Epithelial cell of proximal tubule (primary cell): ENCODE measurements at regions not wholly inside any gene's neighbourhood (a gene's known extent, or its start where the extent isn't known, plus 50 kb on each side); places are given as distances from the start of the nearest gene placed in this dataset.

Experiments used
- DNase-seq: peaks from one replicate; pipeline ENCODE4 v3.0.0-alpha.2; 2011; ENCODE audit warnings: low read depth
- H3K4me3 ChIP-seq: 2 replicates; pipeline ENCODE4 v1.5.1; 2011; ENCODE audit warnings: low read depth, mild to moderate bottlenecking, low read length
- TF ChIP-seq, protein P1 (sequence below): conservative IDR thresholded peaks from 2 replicates; pipeline ENCODE4 v1.5.1; 2012; ENCODE audit warnings: low read depth, mild to moderate bottlenecking, low read length

DNA sequence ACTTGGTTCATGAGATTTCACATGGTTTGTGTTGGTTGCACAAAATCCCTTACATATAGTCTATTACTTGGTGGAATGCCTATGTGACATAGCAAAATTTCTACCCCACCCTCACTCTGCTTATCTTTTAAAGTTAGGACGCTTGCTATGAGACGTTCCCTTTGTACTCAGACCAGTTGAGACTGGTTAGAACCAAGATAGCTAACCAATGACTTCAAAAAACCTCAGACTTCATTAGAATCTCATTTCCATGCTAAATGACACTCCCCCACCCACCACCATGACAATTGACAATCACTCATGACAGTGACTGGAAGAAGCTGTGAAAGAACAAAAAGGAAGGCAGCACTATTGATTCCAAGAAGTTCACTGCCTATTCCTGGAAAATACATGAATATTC is 313.6 kb downstream of the ETS1 start:
- H3K4me3 ChIP-seq = no peak overlapping the region
- TF ChIP-seq, protein P1, sequence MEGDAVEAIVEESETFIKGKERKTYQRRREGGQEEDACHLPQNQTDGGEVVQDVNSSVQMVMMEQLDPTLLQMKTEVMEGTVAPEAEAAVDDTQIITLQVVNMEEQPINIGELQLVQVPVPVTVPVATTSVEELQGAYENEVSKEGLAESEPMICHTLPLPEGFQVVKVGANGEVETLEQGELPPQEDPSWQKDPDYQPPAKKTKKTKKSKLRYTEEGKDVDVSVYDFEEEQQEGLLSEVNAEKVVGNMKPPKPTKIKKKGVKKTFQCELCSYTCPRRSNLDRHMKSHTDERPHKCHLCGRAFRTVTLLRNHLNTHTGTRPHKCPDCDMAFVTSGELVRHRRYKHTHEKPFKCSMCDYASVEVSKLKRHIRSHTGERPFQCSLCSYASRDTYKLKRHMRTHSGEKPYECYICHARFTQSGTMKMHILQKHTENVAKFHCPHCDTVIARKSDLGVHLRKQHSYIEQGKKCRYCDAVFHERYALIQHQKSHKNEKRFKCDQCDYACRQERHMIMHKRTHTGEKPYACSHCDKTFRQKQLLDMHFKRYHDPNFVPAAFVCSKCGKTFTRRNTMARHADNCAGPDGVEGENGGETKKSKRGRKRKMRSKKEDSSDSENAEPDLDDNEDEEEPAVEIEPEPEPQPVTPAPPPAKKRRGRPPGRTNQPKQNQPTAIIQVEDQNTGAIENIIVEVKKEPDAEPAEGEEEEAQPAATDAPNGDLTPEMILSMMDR = no peak
- no peak for DNase-seq

DNA sequence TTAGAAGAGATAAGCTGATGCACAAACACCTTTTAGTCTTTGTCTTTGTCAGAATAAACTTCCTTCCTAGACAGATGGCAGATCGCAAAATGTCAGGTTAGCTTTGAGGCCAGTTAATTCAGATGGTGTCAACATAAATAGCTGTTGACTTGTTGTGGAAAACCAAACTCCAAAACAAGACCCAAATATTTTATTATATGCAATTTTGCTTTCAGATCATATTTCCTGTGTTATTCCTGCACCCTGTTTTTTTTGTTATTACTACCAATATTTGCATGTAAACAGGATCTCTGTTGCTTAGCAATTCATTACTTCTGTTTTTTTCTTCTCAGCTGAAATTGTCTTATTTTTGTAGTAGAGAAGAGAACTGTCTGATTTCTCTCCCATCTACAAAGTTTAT is 316.0 kb downstream of the ETS1 start:
- H3K4me3 ChIP-seq = no peak overlapping the region
- TF ChIP-seq, protein P1 = no peak
- DNase-seq = no peak

DNA sequence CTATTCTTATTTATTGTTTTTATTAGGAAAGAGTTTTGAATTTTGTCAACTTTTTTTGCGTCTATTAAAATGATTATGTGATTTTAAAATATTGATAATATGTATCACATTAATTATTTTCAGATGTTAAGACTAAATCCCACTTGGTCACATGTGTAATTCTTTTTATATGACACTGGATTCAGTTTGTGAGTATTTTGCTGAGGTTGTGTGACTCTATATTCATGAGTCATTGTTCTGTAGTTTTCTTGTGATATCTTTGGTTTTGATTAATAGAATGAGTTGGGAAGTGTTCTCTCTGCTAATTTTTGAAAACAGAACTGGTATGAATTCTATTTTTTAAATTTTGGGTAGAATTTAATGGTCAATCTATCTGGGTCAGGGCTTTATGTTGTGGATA is 317.9 kb downstream of the ETS1 start:
- H3K4me3 ChIP-seq = no peak overlapping the region
- TF ChIP-seq, protein P1 = no peak
- no peak for DNase-seq

DNA sequence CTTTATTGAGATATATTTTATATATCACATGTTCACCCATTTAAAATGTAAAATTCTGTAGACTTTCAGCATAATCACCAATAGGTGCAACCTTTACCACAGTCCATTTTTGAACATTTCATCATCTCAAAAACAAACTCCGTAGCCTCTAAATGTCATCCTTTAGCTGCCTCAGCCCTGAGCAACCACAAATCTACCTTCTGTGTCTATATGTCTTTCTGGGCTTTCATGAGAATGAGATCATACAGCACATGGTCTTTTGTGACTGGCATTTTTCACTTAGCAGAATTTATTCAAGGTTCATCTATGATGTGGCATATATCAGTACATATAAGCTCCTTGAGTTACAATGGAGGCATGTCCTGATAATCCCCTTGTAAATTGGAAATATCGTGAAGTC is 320.5 kb downstream of the ETS1 start:
- no peak overlapping the region for H3K4me3 ChIP-seq
- TF ChIP-seq, protein P1 = no peak
- DNase-seq = no peak

DNA sequence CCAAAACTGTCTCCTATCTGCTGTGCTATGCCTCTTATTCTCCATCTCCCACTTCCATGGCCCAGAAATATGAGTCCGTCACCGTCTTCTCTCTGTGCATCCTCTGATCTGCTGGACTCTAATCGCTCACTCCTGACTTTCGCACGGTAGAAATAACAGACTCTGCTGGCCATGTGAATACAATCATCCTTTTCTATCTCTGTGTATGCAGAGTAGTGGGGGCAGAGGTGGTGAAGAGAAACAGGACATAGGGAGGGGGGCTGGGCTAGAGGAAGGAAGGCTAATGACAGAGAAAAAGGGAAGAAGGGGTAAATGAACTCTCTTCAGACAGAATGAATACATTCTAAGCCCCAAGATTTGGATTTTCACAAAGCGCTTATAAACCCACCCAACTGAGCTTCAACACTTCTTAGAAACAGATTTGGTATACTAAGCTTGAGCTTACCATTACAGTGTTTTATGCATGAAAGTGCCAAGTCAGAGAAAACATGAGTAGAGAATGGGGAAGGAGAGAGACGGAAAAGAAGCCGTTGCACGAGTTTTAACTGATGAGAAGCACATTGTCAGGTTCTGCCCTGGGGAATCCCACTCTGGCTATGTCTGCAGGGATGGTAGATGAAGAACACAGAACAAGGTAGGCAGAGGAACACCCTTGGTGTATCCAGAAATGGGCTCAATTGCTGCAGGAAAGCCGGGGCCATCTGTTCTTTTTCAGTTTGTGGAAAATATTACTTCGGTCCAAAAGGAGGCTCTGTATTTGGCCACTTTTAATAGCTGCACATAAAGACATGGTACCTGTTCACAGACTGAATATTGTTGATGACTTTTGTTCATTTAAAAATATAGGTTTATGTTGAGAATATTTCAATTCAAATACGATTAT is 324.7 kb downstream of the ETS1 start:
- H3K4me3 ChIP-seq = no peak overlapping the region
- no peak for DNase-seq
- TF ChIP-seq, protein P1 = no peak

DNA sequence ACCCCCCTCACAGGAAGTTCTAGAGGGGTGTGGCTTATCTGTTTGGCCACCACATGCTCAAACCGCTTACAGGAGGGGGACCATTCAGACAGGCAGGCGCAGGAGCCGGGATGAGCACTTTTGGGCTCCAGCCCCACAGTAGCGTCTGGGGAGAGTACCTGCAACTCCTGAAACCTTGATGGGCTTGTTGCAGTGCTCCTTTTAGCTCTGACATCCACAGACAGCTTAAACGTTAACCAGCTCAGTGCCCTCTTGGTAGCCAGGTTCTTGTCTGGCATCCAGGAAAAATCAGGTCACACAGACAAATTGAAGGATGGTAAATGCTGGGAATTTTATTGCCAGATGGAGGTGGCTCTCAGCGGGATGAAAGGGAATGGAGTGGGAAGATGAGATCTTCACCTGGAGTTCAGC is 326.3 kb downstream of the ETS1 start:
- DNase-seq = no peak
- TF ChIP-seq, protein P1 = no peak

DNA sequence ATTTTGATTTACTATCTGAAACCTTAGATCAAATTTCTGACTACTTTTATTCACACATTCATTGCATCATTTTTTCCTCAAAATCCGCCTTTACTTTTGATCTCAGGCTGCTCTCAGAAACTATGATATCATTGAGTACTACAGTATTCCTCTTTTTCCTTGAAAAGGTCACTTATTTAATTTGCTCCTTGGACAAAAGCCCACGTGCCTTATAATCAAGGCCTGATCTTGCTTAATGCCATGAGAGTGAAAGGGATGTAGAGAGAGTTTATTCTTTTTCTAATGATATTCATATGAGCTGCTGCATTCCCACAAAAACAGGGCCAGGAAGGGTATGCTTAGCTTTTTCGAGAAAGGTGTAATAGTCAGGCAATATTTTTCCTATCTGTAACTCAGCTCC is 327.0 kb downstream of the ETS1 start:
- no peak for DNase-seq

More for the DNA sequence above, 326.3 kb downstream of the ETS1 start:
- H3K4me3 ChIP-seq = no peak overlapping the region

More for the DNA sequence above, 327.0 kb downstream of the ETS1 start:
- TF ChIP-seq, protein P1 = no peak
- no peak overlapping the region for H3K4me3 ChIP-seq
